ENCODE measurements at regions not wholly inside any gene's neighbourhood (a gene's known extent, or its start where the extent isn't known, plus 50 kb on each side); places are given as distances from the start of the nearest gene placed in this dataset.
A peak's percentile ranks its signal among the peaks of the same experiment; 100 is the strongest.

GRCh38 chr3:177589041-177589650 lies 391.9 kb upstream of the TBL1XR1 start:
- no peak overlapping the region for H3K56ac ChIP-seq (replicated peaks; ENCODE audit: insufficient read length, low read depth, low read length)
- no peak overlapping the region for H3K4me2 ChIP-seq (ENCODE audit: insufficient read depth in 1 of 2, low read depth in 2 of 2, low read length in 2 of 2)
- DNase-seq (ENCODE audit: low read depth in 1 of 2, low spot score in 2 of 2) (no peak), FAIRE-seq (no peak)
- 0 out of 2 replicates have a peak overlapping the region, but pooled peaks have one; percentile 76 for H2AFZ ChIP-seq (ENCODE audit: low read length)
- H3K27ac ChIP-seq (ENCODE audit: low read depth, low read length) = no peak overlapping the region
- H3K79me1 ChIP-seq (ENCODE audit: low read depth, low read length) = no peaks in the 10 kb centered on the region
- H2BK120ac ChIP-seq (replicated peaks; ENCODE audit: low read depth, low read length) = no peak overlapping the region
- H2BK15ac ChIP-seq (ENCODE audit: low read length) = no peak overlapping the region
- H3K4me3 ChIP-seq (ENCODE audit: extremely low read depth in 1 of 4, insufficient read depth in 2 of 4, low read depth in 3 of 4, low read length in 4 of 4) = no peak overlapping the region
- H2BK12ac ChIP-seq (ENCODE audit: low read depth, low read length) = no peak overlapping the region
- ChIA-PET POLR2A (ENCODE audit: partially characterized antibody) (interaction anchor here (1.2 kb wide), 1 partner anchor 9 kb away, joined by 3 read pairs; no protein-coding TSS in a partner anchor), CTCF (ENCODE audit: partially characterized antibody) (interaction anchor here (0.6 to 1.7 kb wide), 5 partner anchors 8 to 802 kb away, joined by 3 to 5 read pairs (median 3); no protein-coding TSS in a partner anchor)
- H3K9me3 ChIP-seq (ENCODE audit: insufficient read depth in 2 of 2, low read depth in 1 of 2, low read length in 1 of 2) = no peaks in the 10 kb centered on the region; a peak in 1 of 4 replicates
- H2BK5ac ChIP-seq (ENCODE audit: low read depth, low read length) = no peak overlapping the region
- no peak overlapping the region for H3K9ac ChIP-seq (replicated peaks in 1 of 4; ENCODE audit: extremely low read depth in 1 of 4, low read depth in 3 of 4, low read length in 3 of 4)
- H3K4ac ChIP-seq (replicated peaks; ENCODE audit: insufficient read length, low read depth, low read length) = no peak overlapping the region
- no peak overlapping the region for H3K14ac ChIP-seq (ENCODE audit: insufficient read length)
- H3K27me3 ChIP-seq (replicated peaks in 1 of 4; ENCODE audit: control insufficient read depth in 3 of 4, extremely low read depth in 1 of 4, insufficient read depth in 3 of 4, low read length in 3 of 4) = no peaks in the 10 kb centered on the region
- no peaks in the 10 kb centered on the region for H3K79me2 ChIP-seq (ENCODE audit: control insufficient read depth in 1 of 2, insufficient read depth in 2 of 2, low read length in 2 of 2)
- H4K91ac ChIP-seq (replicated peaks; ENCODE audit: insufficient read length, low read length) = no peak overlapping the region
- no peak overlapping the region for H3K18ac ChIP-seq (ENCODE audit: extremely low read depth, low read length)
- 95% methylated on average over 3 of the region's 3 CpGs; no CpG with 5 or more reads in 1 of the 2 experiments for WGBS, 2 experiments (ENCODE audit: extremely low coverage in 1 of 2, insufficient coverage in 1 of 2, insufficient read length in 1 of 2, insufficient replicate concordance in 2 of 2, low coverage in 1 of 2, low lambda C conversion rate in 2 of 2, missing lambda C conversion rate in 1 of 2)
- no peak overlapping the region for H4K5ac ChIP-seq (ENCODE audit: insufficient read length, low read depth, low read length)
- H3K36me3 ChIP-seq (ENCODE audit: control insufficient read depth in 2 of 4, insufficient read depth in 4 of 4, low read length in 3 of 4) = no peaks in the 10 kb centered on the region
- H4K8ac ChIP-seq (ENCODE audit: extremely low read depth, insufficient read depth, low read length) = no peak overlapping the region
- no peak overlapping the region for H2AK5ac ChIP-seq (ENCODE audit: low read depth, low read length)
- no peaks in the 10 kb centered on the region for H3K23me2 ChIP-seq (ENCODE audit: low read depth, low read length)
- H3K4me1 ChIP-seq (replicated peaks in 1 of 4; ENCODE audit: control insufficient read depth in 3 of 4, insufficient read depth in 4 of 4, low read length in 3 of 4) = peaks cover 0 to 4% (median 2%) of the 10 kb centered on the region in 4 experiments; a peak in 4 of 7 replicates
- H2BK20ac ChIP-seq (ENCODE audit: low read length) = no peak overlapping the region
- no peak overlapping the region for H3K23ac ChIP-seq (ENCODE audit: insufficient read length)
- no peak for TF ChIP-seq GTF2F1 (IDR thresholded peaks at IDR 0.05; ENCODE audit: borderline replicate concordance, low read depth, low read length)
- no peak for TF ChIP-seq SRF (IDR thresholded peaks at IDR 0.05; ENCODE audit: low read depth, low read length)
- no peak for TF ChIP-seq YY1 (IDR thresholded peaks at IDR 0.05; ENCODE audit: low read depth, low read length)
- TF ChIP-seq SIRT6 (IDR thresholded peaks at IDR 0.05; ENCODE audit: low read length) = no peak
- TF ChIP-seq CEBPB (IDR thresholded peaks at IDR 0.05; ENCODE audit: low read depth, low read length) = no peak
- no peak for TF ChIP-seq E2F6 (IDR thresholded peaks at IDR 0.05)
- TF ChIP-seq SIN3A (conservative IDR thresholded peaks at IDR 0.05 in 1 of 2, IDR thresholded peaks at IDR 0.05 in 1 of 2; ENCODE audit: low read depth in 1 of 2, low read length in 2 of 2) = no peak
- TF ChIP-seq BRCA1 (IDR thresholded peaks at IDR 0.05; ENCODE audit: low read depth, low read length) = no peak
- TF ChIP-seq KDM1A (IDR thresholded peaks at IDR 0.05; ENCODE audit: borderline replicate concordance, low read length) = no peak
- no peaks in the 10 kb centered on the region for H4K20me1 ChIP-seq (replicated peaks in 1 of 2; ENCODE audit: control insufficient read depth in 1 of 2, insufficient read depth in 2 of 2, low read length in 2 of 2)
